ENCODE measurements at regions not wholly inside any gene's neighbourhood (a gene's known extent, or its start where the extent isn't known, plus 50 kb on each side); places are given as distances from the start of the nearest gene placed in this dataset.

DNA sequence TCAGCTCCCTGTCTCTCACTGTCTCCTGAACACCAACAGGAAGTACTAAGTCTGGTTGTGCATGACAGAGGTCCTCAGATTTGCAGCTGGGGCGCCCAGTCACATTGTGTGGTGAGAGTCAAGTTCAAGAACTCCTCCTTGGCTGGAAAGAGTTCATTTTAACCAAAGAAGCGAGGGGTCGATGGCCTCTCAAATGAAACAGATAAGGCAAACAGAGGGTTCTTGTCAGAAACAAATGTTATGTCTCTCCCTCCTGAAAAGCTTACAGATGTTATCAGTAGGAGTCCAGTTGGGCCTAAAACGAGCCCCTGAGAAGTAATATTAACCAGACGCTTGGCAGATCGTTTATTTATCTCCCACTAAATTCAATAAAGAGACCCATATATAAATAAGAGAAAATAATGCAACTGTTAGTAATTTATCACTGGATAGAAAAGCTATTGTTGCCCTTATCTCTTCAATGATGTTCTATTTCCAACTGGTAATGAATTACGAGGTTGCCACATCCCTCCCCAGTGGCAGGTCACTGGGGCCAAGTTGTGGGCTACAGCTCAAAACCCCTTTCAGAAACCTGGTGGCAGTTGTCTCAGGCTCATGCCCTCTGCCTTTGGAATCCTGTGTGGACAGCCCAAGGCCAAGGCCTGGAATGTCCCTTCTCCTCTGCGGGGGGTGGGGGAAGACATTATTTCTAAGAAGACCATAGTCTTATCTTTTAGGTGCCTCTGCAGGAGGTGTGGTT lies 307.5 kb upstream of the DYNLRB2 start:
- no peaks in the 10 kb centered on the region for H3K4me1 Mint-ChIP-seq (ENCODE audit: low read depth, unreplicated experiment)
- DNase-seq = no peak
- no peaks in the 10 kb centered on the region for H3K36me3 Mint-ChIP-seq (ENCODE audit: insufficient read depth, unreplicated experiment)
- no peak overlapping the region for H3K4me3 ChIP-seq (ENCODE audit: low read depth, low read length)
- ChIA-PET CTCF (no interaction called here), POLR2A (no interaction called here)
- intact Hi-C loops (cut with micrococcal nuclease; ENCODE audit: unreplicated experiment) = no loop called here
- peaks cover 14% of the 10 kb centered on the region for H3K9me3 Mint-ChIP-seq (ENCODE audit: unreplicated experiment)
- TF ChIP-seq CTCF (IDR thresholded peaks at IDR 0.05; ENCODE audit: insufficient read depth in 1 of 2, low read depth in 1 of 2, low read length in 1 of 2, severe bottlenecking in 1 of 2, unreplicated experiment in 1 of 2) = no peak
- no peaks in the 10 kb centered on the region for H3K4me1 ChIP-seq
- no peaks in the 10 kb centered on the region for H3K36me3 ChIP-seq (ENCODE audit: control insufficient read depth, insufficient read depth, low read length)
- H3K4me3 Mint-ChIP-seq (ENCODE audit: unreplicated experiment) = no peak overlapping the region
- no peaks in the 10 kb centered on the region for H3K27me3 Mint-ChIP-seq (ENCODE audit: insufficient read depth, unreplicated experiment)
- no peaks in the 10 kb centered on the region for H3K27me3 ChIP-seq (replicated peaks; ENCODE audit: control insufficient read depth, insufficient read depth, low read length)
- peak overlapping the region; percentile 22 for H3K27ac Mint-ChIP-seq (ENCODE audit: unreplicated experiment)
- peaks cover 3% of the 10 kb centered on the region; the same call in 1 of the 2 replicates for H3K9me3 ChIP-seq
- BruUV-seq (replicated peaks) = no TSS peak

DNA sequence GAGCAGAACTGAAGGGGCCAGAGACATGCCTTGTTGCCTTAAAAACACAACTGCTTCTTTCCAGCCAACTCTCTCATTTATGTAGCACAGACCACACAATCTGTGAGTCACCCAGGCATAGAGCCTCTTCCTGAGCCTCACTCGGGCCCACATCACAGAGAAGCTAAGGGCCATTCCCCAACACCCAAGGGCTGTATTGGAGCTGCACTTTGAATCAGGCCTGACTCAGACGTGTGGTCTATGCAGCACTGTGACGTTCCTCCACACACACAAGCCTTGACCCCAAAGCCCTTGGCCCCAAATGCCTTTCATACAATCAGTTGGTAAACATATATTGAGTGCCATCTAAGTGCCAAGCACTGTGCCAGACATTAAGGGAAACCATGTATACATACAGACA lies 308.9 kb upstream of the DYNLRB2 start:
- Mint-ChIP-seq H3K36me3 (ENCODE audit: insufficient read depth, unreplicated experiment) (no peaks in the 10 kb centered on the region), H3K9me3 (ENCODE audit: unreplicated experiment) (peaks cover 27% of the 10 kb centered on the region), H3K27ac (ENCODE audit: unreplicated experiment) (no peak overlapping the region), H3K4me3 (ENCODE audit: unreplicated experiment) (no peak overlapping the region), H3K27me3 (ENCODE audit: insufficient read depth, unreplicated experiment) (no peaks in the 10 kb centered on the region), H3K4me1 (ENCODE audit: low read depth, unreplicated experiment) (no peaks in the 10 kb centered on the region)
- Histone ChIP-seq H3K4me1 (no peaks in the 10 kb centered on the region), H3K9me3 (0 out of 2 replicates have a peak, but pooled peaks cover 5% of the 10 kb centered on the region), H3K4me3 (ENCODE audit: low read depth, low read length) (no peak overlapping the region), H3K27me3 (replicated peaks; ENCODE audit: control insufficient read depth, insufficient read depth, low read length) (no peaks in the 10 kb centered on the region), H3K36me3 (ENCODE audit: control insufficient read depth, insufficient read depth, low read length) (no peaks in the 10 kb centered on the region)
- no peak for DNase-seq
- no TSS peak for BruUV-seq (replicated peaks)
- intact Hi-C loops (cut with micrococcal nuclease; ENCODE audit: unreplicated experiment) = no loop called here
- CTCF ChIA-PET = no interaction called here
- TF ChIP-seq CTCF (IDR thresholded peaks at IDR 0.05; ENCODE audit: insufficient read depth in 1 of 2, low read depth in 1 of 2, low read length in 1 of 2, severe bottlenecking in 1 of 2, unreplicated experiment in 1 of 2) = no peak
- POLR2A ChIA-PET = no interaction called here

DNA sequence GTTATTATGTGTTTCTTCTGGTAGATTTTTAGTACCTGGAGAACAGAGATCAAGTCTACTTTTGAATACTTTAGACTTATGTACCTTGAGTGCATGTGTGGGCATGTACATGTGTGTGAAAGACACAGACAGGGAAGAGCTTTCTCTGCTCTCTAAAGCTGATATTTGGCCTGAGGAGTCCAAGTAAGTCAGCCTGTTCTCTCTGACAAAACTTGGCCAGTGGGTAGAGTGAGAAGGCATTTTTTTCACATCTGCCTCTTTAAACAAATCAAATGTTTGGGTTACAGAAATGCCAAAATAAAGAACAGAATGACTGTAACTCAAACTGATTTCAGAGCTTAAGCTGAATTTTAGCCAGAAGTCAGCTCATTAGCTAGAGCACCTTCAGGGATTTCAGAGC lies 309.7 kb upstream of the DYNLRB2 start:
- POLR2A ChIA-PET = no interaction called here

More for the DNA sequence above, 309.7 kb upstream of the DYNLRB2 start:
- no peaks in the 10 kb centered on the region for H3K27me3 Mint-ChIP-seq (ENCODE audit: insufficient read depth, unreplicated experiment)
- no peaks in the 10 kb centered on the region for H3K27me3 ChIP-seq (replicated peaks; ENCODE audit: control insufficient read depth, insufficient read depth, low read length)
- no peaks in the 10 kb centered on the region for H3K36me3 ChIP-seq (ENCODE audit: control insufficient read depth, insufficient read depth, low read length)
- H3K4me1 Mint-ChIP-seq (ENCODE audit: low read depth, unreplicated experiment) = no peaks in the 10 kb centered on the region
- BruUV-seq (replicated peaks) = no TSS peak
- H3K4me3 ChIP-seq (ENCODE audit: low read depth, low read length) = no peak overlapping the region
- no peak for TF ChIP-seq CTCF (IDR thresholded peaks at IDR 0.05; ENCODE audit: insufficient read depth in 1 of 2, low read depth in 1 of 2, low read length in 1 of 2, severe bottlenecking in 1 of 2, unreplicated experiment in 1 of 2)
- no peak overlapping the region for H3K4me3 Mint-ChIP-seq (ENCODE audit: unreplicated experiment)
- intact Hi-C loops (cut with micrococcal nuclease; ENCODE audit: unreplicated experiment) = no loop called here
- H3K9me3 Mint-ChIP-seq (ENCODE audit: unreplicated experiment) = peaks cover 34% of the 10 kb centered on the region
- no peaks in the 10 kb centered on the region for H3K4me1 ChIP-seq
- no peak for DNase-seq
- CTCF ChIA-PET = no interaction called here
- no peaks in the 10 kb centered on the region for H3K36me3 Mint-ChIP-seq (ENCODE audit: insufficient read depth, unreplicated experiment)
- peaks cover 13% of the 10 kb centered on the region; the same call in 1 of the 2 replicates for H3K9me3 ChIP-seq
- H3K27ac Mint-ChIP-seq (ENCODE audit: unreplicated experiment) = no peak overlapping the region

Data from Caco-2 (cell line).